ENCODE measurements at regions not wholly inside any gene's neighbourhood (a gene's known extent, or its start where the extent isn't known, plus 50 kb on each side); places are given as distances from the start of the nearest gene placed in this dataset.

DNA sequence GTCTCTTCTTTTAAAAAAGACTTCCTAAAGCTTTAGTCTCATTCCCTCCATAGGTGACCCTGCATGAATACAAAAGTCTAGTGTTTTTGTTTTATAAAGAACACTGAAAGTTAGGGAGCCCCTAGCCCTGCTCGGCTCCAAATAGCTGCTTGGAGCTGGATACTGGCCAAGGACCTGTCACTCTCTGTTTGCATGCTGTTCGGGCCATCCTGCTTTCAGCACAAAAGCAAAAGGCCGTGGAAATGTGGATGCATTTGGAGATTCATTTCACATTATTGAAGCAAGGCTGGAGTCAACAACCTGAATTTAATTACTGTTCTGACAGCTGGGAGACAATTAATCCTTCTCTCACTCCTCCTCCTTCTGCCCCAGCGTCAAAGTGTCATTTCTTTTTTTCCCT, 151.7 kb upstream of the NMUR2 start:
- TF ChIP-seq, protein P1, sequence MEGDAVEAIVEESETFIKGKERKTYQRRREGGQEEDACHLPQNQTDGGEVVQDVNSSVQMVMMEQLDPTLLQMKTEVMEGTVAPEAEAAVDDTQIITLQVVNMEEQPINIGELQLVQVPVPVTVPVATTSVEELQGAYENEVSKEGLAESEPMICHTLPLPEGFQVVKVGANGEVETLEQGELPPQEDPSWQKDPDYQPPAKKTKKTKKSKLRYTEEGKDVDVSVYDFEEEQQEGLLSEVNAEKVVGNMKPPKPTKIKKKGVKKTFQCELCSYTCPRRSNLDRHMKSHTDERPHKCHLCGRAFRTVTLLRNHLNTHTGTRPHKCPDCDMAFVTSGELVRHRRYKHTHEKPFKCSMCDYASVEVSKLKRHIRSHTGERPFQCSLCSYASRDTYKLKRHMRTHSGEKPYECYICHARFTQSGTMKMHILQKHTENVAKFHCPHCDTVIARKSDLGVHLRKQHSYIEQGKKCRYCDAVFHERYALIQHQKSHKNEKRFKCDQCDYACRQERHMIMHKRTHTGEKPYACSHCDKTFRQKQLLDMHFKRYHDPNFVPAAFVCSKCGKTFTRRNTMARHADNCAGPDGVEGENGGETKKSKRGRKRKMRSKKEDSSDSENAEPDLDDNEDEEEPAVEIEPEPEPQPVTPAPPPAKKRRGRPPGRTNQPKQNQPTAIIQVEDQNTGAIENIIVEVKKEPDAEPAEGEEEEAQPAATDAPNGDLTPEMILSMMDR (IDR thresholded peaks at IDR 0.05; ENCODE audit: insufficient read depth, low read depth, low read length): no peak
- no peak for TF ChIP-seq EZH2 (IDR thresholded peaks at IDR 0.05; ENCODE audit: insufficient read depth, low read length)

Data from astrocyte (in vitro differentiated cells and primary cell).